Cardiac muscle cell (in vitro differentiated cells and primary cell): ENCODE measurements at regions not wholly inside any gene's neighbourhood (a gene's known extent, or its start where the extent isn't known, plus 50 kb on each side); places are given as distances from the start of the nearest gene placed in this dataset.

Experiments
- DNase-seq, 2 donors: peaks; one replicate each; pipeline versions ENCODE4 v3.0.0 to v3.0.0-alpha.2; 2010 to 2017; ENCODE audit warnings: low read depth in 1 of 2, low spot score in 1 of 2
- H3K27ac ChIP-seq: fragments of 200-600 bp; sonication (generic); 2 replicates; pipeline ENCODE4 v1.5.1; 2016
- H3K27me3 ChIP-seq: fragments of 200-600 bp; sonication (generic); 2 replicates; pipeline ENCODE4 v1.6.0; 2016; ENCODE audit warnings: control low read depth
- H3K36me3 ChIP-seq: fragments of 200-600 bp; sonication (generic); 2 replicates; pipeline ENCODE4 v1.5.1; 2016; ENCODE audit warnings: control low read depth
- H3K4me1 ChIP-seq: fragments of 200-600 bp; sonication (generic); 2 replicates; pipeline ENCODE4 v1.8.1; 2017; ENCODE audit warnings: low read depth, mild to moderate bottlenecking, mixed run types
- H3K4me3 ChIP-seq: fragments of 200-600 bp; sonication (generic); 2 replicates; pipeline ENCODE4 v1.5.1; 2016; ENCODE audit warnings: mild to moderate bottlenecking
- H3K9me3 ChIP-seq: fragments of 200-600 bp; sonication (generic); 2 replicates; pipeline ENCODE4 v1.5.1; 2017; ENCODE audit warnings: low read depth, mild to moderate bottlenecking, control low read depth
- TF ChIP-seq, protein P1 (sequence below): IDR thresholded peaks from 2 replicates; pipeline ENCODE4 v1.5.1; 2012; ENCODE audit warnings: low read depth, mild to moderate bottlenecking, low read length

DNA sequence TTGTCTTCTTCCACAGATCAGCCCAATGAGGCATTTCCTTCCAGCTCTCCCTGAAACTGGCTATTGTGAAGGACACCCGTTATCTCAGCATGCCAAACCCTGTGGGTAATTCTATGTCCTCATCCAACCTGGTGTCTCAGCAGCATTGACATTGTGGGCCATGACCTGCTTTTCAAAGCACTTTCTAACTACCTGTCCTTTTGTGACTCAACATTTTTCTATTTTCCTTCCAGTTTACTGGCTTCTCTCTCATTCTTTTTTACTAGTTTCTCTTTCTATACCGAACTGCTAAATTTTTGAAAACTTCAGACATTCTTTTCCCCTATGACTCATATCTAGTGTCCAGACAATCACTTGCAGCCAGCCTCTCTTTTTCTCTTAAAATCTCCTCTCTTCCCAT is 136.4 kb upstream of the HTR2A start:
- peak in 1 of 2 donors; percentile 45 for DNase-seq

DNA sequence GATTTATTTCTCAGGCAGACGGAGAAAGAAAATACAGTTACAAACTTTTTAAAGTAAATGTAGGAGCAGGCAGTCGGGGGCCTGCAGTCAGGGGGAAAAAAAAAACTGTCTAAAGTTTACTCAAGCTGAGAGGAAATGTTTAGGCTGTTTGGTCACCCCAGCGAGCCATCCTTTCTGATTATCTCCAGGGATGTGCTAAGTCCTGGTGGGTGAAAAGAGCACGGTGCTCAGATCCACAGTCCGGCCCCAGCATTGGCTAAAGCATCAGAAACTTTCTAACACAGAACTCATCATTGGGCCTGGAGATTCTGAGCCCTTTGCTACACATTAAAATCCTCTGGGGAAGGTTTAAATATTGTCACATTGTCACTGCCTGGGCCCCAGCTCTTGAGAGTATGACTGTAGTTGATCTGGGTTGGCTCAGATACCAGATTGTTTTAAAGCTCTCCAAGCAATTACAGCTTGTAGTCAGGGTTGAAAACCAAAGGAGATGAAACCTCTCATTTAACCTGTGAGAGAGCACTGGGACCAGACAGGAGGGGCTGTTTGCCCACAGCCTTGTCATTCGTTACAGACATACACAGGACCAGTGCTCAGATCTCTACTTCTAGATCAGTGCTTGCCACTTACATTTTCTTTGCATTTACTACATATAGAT is 131.1 kb upstream of the HTR2A start:
- no peaks in the 10 kb centered on the region for H3K36me3 ChIP-seq
- H3K27me3 ChIP-seq: no peaks in the 10 kb centered on the region
- H3K9me3 ChIP-seq: no peaks in the 10 kb centered on the region
- peak in 1 of 2 donors; percentile 46 for DNase-seq
- H3K4me3 ChIP-seq: no peak overlapping the region
- TF ChIP-seq, protein P1, sequence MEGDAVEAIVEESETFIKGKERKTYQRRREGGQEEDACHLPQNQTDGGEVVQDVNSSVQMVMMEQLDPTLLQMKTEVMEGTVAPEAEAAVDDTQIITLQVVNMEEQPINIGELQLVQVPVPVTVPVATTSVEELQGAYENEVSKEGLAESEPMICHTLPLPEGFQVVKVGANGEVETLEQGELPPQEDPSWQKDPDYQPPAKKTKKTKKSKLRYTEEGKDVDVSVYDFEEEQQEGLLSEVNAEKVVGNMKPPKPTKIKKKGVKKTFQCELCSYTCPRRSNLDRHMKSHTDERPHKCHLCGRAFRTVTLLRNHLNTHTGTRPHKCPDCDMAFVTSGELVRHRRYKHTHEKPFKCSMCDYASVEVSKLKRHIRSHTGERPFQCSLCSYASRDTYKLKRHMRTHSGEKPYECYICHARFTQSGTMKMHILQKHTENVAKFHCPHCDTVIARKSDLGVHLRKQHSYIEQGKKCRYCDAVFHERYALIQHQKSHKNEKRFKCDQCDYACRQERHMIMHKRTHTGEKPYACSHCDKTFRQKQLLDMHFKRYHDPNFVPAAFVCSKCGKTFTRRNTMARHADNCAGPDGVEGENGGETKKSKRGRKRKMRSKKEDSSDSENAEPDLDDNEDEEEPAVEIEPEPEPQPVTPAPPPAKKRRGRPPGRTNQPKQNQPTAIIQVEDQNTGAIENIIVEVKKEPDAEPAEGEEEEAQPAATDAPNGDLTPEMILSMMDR: no peak
- peaks cover 40% of the 10 kb centered on the region for H3K4me1 ChIP-seq
- H3K27ac ChIP-seq: peak overlapping the region; percentile 71

More for the DNA sequence above, 136.4 kb upstream of the HTR2A start:
- Histone ChIP-seq H3K27me3 (no peaks in the 10 kb centered on the region), H3K9me3 (no peaks in the 10 kb centered on the region), H3K4me3 (no peak overlapping the region), H3K27ac (no peak overlapping the region), H3K4me1 (peaks cover 3% of the 10 kb centered on the region), H3K36me3 (no peaks in the 10 kb centered on the region)
- TF ChIP-seq, protein P1: no peak

DNA sequence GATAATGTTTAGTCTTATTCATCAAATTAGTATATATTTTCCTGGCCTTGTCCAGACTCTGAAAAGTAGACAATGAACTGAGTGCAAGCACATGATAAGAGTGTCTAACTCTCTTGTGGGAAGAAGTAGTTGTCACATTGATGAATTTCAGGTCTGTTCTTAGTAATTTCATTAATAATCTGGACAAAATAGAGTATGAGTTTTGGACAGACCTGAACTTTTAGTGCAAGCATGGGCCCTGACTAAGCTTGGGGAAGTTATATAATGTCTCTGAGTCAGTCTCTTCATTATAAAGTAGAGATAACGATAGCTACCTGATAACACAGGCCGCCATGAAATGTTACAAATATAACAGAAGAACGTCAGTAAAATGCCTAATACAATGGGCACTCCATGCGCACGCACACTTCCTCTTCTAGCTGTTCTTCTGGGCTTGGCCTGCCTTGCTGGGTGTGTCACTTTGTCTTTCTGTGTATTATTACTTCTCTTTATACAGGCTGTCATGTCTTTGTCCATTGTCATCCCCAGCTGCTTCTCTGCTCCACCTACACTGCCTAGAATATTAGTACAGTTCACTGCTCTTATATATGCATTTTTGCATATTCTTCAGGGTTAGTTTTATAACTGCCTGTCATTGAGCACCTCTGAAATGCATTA is 129.1 kb upstream of the HTR2A start:
- TF ChIP-seq, protein P1: no peak
- peaks cover 40% of the 10 kb centered on the region for H3K4me1 ChIP-seq
- no peak overlapping the region for H3K27ac ChIP-seq
- H3K27me3 ChIP-seq: no peaks in the 10 kb centered on the region
- no peak overlapping the region for H3K4me3 ChIP-seq
- H3K9me3 ChIP-seq: no peaks in the 10 kb centered on the region
- DNase-seq: no peak
- H3K36me3 ChIP-seq: no peaks in the 10 kb centered on the region

DNA sequence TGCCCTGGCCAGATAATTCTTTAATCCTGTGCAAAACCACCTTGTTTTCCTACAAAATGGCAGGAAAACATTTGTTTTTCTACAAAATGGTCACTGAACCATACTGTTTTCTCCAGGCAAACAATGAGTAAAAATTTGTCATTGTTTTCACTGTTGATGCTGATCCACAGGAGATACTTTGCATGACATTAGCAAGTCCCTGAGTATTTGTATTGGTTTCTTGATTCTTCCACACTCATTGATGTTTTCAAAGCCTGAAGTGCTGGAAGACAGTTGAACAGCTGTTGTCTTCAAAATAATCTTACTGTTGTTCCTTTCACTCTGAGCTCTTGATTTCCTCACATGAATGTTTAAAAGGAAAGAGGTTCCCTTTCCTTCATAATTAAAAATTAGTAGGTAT is 123.1 kb upstream of the HTR2A start:
- Histone ChIP-seq H3K27me3 (no peaks in the 10 kb centered on the region), H3K4me3 (no peak overlapping the region), H3K27ac (no peak overlapping the region), H3K36me3 (no peaks in the 10 kb centered on the region), H3K9me3 (no peaks in the 10 kb centered on the region), H3K4me1 (peaks cover 10% of the 10 kb centered on the region)
- TF ChIP-seq, protein P1: no peak
- DNase-seq: no peak

DNA sequence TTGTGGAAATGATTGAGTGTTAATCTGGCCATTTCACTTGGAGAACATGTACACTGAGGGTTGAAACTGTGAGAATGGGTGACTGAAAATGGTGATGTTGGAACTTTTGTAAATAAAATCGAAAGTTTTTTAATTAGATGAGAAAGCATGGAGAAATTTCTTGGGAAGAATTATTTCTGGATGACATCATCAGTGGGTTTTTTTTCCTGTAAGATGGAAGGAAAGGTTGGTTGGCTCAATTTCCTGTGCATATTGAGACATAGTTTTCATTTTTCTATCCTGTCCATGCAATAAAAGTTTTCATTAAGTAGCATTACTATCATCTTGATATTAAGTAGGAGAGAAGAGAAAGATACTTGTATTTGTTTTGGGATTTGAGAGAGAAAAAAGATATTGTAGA is 120.6 kb upstream of the HTR2A start:
- no peaks in the 10 kb centered on the region for H3K27me3 ChIP-seq
- no peak overlapping the region for H3K4me3 ChIP-seq
- no peaks in the 10 kb centered on the region for H3K9me3 ChIP-seq
- no peaks in the 10 kb centered on the region for H3K36me3 ChIP-seq
- DNase-seq: peak in 1 of 2 donors; percentile 47
- H3K4me1 ChIP-seq: peaks cover 6% of the 10 kb centered on the region
- TF ChIP-seq, protein P1: no peak
- H3K27ac ChIP-seq: no peak overlapping the region
